ENCODE measurements at regions not wholly inside any gene's neighbourhood (a gene's known extent, or its start where the extent isn't known, plus 50 kb on each side); places are given as distances from the start of the nearest gene placed in this dataset.

DNA sequence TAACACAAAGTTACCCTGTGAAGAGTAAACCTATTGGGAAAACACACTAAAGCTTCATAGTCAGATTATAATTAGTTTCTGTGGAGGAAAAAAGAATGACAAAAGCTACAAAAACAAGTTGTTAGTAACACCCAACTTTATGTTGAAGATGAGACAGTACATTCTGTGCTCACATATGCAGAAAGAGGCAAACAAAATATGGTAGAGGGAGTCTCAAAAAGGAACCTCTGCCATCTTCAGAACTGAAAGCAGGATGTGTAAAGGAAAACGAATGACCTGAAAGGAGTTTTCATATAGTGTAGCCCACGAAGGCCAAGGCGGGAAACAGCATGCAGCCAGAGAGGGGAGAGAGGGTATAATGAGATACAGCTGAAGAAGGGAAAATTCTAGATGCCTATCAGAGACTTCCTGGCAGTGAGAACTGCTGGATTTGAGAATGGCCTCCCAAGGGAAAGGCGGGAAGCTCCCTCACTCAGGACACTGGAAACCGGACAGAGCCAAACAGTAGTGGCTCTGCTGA, 84.1 kb upstream of the HEY2 start:
- DNase-seq, result no peak

DNA sequence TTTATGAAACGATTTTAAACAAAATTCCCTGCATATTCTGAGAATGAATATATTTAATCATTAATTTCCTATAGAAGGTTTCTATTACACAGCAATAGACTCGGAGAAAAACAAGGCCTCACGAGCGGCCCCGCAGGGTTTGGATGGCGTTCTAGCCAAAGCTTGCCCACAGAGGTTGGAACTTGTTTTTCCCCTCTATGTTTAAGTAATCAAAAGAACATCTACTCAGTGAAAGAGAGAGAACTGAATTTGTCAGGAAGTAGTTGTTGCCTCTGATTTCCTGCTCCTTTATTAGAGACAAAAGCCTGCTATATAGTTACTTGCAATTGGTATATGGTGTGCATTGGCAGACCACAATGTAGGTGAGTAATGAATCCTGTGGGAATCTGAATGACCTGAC, 82.1 kb upstream of the HEY2 start:
- no peak for DNase-seq

DNA sequence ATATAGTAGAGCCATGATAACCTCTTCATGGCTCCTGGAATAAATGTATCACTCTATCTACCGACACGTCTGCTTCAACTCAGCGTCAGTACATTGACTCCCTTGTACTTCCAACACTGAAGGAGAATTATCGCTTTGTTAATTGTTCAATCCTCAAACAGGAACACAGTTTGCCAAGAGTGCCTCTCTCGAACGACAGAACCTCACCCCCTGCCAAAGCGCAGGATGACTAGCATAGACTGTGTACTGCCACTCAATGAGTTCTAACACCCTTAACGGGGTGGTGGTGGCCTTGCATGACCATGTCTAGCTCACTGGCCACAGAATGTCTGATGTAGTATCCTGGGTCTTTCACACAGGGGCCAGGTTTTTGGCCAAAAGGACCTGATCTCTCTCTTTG, 81.4 kb upstream of the HEY2 start:
- DNase-seq, result no peak

DNA sequence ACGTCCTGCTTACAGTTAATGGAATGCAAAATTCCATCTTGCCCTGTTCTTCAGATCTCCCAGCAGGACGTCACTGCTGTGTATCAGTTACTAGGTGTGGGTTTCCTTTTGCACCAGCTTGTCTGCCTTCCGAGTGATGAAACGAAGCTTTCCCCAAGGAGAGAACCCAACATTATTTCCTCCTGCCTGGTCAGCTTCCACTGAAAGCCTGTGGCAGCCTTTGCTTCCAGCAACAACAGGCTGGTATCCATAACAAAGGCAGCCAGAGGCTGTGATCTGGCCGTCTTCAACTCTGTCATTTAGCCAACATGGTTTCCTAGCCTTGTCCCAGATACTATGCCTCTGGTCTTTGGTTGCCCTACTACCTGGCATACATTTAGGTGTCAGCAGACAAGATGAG, 78.9 kb upstream of the HEY2 start:
- no peak for DNase-seq

DNA sequence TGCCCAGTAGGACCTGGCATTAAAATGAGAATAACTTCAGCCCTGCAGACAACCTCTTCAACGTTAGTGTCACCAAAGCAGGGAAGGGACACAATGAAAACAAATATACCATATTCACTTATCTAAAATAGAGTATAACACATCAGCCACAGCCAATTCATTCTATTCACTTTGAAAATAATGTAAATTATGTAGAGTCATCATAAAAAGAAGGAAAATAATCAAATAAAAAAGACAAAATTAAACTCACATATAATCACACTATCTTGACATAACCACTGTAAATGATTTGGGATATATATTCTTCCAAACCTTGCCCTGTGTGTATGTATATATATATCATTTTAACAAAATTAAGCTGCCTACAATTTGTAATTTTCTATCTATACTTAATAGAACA, 78.1 kb upstream of the HEY2 start:
- no peak for DNase-seq

DNA sequence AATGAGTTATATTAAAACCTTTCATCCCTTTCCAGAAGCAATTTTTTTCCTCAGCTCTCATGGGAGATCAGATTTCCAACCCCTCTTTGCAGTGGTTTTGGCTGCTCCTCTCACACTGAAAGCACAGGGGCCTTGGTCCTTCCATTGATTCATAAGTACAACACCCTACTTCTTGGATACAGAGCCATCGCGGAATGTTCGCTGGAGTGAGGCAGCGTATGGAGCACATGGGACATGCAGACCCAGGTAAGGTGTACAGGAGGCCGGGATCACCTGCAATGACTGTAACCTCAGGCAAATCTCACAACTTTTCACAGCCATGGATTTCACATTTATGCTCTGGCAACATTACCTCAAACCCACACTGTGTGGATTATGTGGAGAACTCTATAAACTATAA, 75.2 kb upstream of the HEY2 start:
- DNase-seq, result no peak

DNA sequence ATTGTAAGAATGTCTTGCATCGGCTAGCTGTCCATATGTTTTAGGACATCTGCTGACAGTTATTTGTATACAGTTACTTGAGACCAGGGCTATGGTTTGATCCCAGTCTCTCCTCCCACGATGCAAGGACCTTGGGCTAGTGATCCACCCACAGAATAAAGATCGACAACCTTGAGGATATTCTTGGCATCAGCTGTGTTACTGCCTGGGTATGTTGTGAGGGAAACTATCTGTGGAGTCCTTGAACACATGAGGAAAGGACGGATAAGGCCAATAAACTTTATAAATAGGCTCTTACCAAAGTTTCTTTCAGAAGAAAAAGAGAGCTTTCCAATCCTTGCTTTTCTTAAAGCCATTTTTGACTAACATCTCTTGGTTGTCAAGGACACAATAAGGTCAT, 70.8 kb upstream of the HEY2 start:
- no peak for DNase-seq

DNA sequence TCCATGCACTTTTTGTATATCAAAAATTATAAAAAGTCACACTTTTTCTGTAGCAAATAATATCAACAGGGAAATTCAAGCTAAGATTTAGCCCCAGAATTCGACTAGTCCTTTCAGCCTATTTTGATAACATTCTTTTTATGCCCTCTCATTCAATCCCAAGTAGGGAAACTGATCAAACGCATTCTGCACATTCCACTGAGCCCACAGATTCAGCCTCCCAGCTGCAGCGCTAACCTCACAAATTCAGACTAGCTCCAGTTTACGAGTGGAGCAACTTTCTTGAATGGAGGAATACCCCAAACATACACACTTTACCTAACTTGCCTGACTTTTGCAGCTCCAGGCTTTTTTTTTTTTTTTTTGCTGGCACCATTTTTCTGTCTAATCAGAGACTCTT, 70.3 kb upstream of the HEY2 start:
- DNase-seq, result no peak

DNA sequence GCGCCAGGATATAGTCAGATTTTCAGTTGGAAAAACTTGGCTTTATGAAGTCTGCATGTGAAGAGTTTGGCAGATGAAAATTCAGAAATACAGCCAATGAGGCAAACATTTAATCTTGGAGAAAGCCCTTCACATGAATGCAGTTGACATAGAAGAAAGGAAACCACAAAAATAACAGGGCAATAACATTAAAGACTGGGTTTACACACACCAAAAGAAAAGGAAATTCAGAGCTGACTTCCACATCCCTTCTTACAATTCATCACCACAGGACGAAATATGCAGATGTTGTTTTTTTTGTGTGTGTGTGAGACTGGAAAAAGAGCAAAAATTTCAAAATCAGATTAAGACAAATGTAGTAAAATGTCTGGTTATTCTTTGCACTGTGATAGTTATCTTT, 69.8 kb upstream of the HEY2 start:
- DNase-seq, result no peak

DNA sequence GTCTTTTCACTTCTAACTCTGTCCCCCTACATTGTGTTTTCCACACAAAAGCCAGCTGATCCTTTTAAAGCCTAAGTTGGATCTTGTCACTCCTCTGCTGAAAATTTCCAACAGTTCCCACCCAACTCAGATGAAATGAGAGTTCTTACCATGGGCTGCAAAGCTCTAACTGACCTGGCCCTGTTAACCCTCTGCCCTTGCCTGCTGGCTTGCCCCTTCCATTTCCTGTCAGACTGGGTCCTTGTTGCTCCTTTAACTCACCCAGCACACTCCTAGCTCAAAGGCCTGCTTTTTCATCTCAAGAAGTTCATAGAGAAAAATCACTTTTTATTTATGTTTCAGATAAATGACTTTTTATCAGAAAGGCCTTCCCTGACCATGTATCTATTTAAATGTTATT, 66.5 kb upstream of the HEY2 start:
- DNase-seq, result no peak

DNA sequence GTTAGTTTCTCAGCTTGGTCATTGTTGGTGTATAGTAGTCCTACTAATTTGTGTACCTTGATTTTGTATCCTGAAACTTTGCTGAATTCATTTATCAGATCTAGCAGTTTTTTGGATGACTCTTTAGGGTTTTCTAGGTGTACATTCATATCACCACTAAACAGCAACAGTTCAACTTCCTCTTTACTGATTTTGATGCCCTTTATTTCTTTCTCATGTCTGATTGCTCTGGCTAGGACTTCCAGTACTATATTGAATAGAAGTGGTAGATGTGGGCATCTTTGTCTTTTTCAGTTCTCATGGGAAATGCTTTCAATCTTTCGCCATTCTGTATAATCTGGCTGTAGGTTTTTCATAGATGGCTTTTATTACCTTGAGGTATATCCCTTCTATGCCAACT, 61.3 kb upstream of the HEY2 start:
- DNase-seq, result no peak

DNA sequence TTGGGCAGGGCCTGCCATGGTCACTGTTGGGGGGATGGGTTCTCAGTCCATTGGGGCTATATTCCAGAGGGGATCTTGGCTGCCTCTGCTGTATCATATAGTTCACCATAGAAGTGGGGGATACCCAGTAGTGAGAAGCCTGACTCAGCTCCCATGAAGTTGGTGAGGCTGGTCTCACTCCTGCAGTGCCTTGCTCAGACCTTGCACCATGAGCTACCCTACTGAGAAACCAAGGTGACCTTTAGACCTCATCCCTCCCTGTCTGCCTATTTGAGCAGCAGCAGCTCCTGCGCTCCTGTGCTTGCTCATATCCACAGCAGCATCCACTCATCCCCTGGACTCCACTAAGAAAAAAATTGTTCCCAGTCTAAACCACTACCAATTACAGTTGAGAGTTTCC, 56.0 kb upstream of the HEY2 start:
- no peak for DNase-seq

DNA sequence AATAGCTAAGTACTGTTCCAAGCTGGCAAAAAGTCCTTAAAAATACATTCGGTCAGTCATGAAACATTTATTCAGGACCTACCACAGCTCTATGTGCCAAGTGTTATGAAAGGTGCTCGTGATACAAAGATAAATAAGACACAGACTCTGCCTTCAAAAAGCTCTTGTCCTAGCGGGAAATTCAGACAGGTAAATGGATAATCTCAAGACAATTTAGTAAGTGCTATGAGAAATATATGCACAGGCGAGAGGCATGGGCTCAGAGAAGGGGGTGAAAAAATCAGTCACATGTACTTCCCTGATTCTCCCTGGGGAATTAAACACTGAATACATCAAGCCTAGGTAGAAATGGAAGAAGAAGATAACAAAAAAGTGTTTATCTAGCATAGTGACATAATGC, 49.8 kb upstream of the HEY2 start:
- DNase-seq, result no peak
